AG04450 (cell line): ENCODE measurements at regions not wholly inside any gene's neighbourhood (a gene's known extent, or its start where the extent isn't known, plus 50 kb on each side); places are given as distances from the start of the nearest gene placed in this dataset.

Source experiments
- CTCF ChIA-PET: fragments of 300-600, 350-600 bp; formaldehyde crosslinking; extraction: SDS; loops from one replicate; lab custom pipeline; 2022; ENCODE audit warnings: antibody characterized with exemption, inconsistent platforms; lab: Charles Lee
- POLR2A ChIA-PET: fragments of 350-600 bp; formaldehyde crosslinking; extraction: SDS; loops from one replicate; lab custom pipeline; 2021; ENCODE audit warnings: antibody characterized with exemption, inconsistent platforms; lab: Yijun Ruan, JAX
- DNase-seq: peaks from one replicate; pipeline ENCODE4 v3.0.0-alpha.2; 2011; ENCODE audit warnings: low read depth, low spot score
- H3K27ac ChIP-seq: one replicate; pipeline ENCODE4 v1.5.1; 2012; ENCODE audit warnings: low read depth, low read length, control low read depth
- H3K27me3 ChIP-seq: one replicate; pipeline ENCODE4 v1.6.0; 2012; ENCODE audit warnings: low read length; ENCODE audit not compliant: control insufficient read depth, insufficient read depth
- H3K4me3 ChIP-seq: 2 replicates; pipeline ENCODE4 v1.5.1; 2011; ENCODE audit warnings: mild to moderate bottlenecking, low read depth, low read length, control low read depth
- H3K9me3 ChIP-seq: 2 replicates; pipeline ENCODE4 v1.5.1; 2012; ENCODE audit warnings: low read length; ENCODE audit not compliant: control insufficient read depth, insufficient read depth
- TF ChIP-seq, protein P1 (sequence below): IDR thresholded peaks from 2 replicates; pipeline ENCODE4 v1.5.1; 2011; ENCODE audit warnings: low read depth, low read length, control low read depth, inconsistent platforms

DNA sequence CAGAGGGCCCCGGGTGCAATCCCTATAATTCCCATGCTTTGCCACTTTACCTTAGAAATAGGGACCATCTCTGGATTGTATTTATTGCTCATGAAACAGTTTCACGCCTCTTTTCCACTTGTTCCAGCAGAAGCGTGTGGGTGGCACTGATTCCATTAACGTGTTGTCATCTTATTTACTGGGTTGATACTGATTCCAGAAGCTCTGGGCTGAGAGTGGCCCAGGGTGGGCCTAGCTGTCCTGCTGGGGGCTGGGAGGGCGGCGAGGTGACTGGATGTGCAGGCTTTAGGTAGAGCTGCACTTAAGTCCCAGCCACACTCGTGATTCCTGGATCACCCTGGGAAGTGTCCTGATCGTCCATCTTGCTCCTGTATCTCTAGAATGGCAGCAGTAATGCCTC is 155.0 kb downstream of the TEX29 start:
- no peak for DNase-seq
- Histone ChIP-seq H3K9me3 (peaks cover 22% of the 10 kb centered on the region; the same call in 1 of the 2 replicates), H3K27me3 (peaks cover 4% of the 10 kb centered on the region), H3K4me3 (no peak overlapping the region), H3K27ac (no peak overlapping the region)
- POLR2A ChIA-PET: no interaction called here
- TF ChIP-seq, protein P1, sequence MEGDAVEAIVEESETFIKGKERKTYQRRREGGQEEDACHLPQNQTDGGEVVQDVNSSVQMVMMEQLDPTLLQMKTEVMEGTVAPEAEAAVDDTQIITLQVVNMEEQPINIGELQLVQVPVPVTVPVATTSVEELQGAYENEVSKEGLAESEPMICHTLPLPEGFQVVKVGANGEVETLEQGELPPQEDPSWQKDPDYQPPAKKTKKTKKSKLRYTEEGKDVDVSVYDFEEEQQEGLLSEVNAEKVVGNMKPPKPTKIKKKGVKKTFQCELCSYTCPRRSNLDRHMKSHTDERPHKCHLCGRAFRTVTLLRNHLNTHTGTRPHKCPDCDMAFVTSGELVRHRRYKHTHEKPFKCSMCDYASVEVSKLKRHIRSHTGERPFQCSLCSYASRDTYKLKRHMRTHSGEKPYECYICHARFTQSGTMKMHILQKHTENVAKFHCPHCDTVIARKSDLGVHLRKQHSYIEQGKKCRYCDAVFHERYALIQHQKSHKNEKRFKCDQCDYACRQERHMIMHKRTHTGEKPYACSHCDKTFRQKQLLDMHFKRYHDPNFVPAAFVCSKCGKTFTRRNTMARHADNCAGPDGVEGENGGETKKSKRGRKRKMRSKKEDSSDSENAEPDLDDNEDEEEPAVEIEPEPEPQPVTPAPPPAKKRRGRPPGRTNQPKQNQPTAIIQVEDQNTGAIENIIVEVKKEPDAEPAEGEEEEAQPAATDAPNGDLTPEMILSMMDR: no peak
- CTCF ChIA-PET: interaction anchor here (1.6 to 4.1 kb wide), 3 partner anchors 968 to 1131 kb away, joined by 8 to 63 read pairs (median 35); no protein-coding TSS in a partner anchor

DNA sequence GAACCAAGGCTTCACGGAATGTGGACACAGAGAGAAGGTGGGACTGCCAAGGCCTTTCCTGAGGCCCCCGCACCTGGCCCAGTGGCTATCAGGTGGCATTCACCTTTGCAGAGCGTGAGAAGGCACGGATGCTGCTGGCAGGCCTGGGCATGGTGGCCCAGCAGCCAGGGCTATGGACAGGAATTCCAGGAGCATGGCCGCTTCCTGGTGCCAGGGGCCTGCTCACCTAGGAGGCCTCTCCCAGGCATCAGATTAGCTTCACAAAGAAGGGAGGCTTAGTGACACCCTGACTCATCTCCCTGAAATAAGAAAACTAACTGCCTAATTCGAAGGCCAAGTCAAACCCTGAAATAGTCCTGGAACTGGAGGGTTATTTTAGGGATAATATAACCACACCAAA is 155.8 kb downstream of the TEX29 start:
- H3K27me3 ChIP-seq: peaks cover 4% of the 10 kb centered on the region
- no peak overlapping the region for H3K27ac ChIP-seq
- POLR2A ChIA-PET: no interaction called here
- DNase-seq: no peak
- H3K9me3 ChIP-seq: peaks cover 29% of the 10 kb centered on the region
- H3K4me3 ChIP-seq: no peak overlapping the region
- TF ChIP-seq, protein P1: no peak
- CTCF ChIA-PET: interaction anchor here (4.0 to 4.1 kb wide), 2 partner anchors 967 to 1131 kb away, joined by 35 to 63 read pairs; no protein-coding TSS in a partner anchor

DNA sequence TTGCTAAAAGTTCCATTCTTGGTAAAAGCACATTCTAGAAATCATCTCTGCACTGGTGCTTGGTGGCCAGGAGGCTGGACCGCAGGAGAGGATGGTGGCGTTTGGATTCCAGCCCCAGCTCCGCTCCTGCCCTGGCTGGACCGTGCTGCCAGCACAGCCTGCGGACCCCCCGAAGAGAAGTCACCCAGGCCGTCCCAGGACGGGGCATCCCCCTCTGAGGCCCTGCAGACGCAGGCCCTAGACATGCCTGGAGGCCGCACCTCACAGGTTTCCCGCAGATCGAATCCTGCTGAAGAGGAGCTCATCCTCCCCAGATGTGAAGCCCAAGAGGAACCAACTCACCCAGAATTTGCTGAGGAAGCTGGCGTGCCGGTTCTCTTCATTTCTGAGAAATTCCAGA is 159.0 kb downstream of the TEX29 start:
- POLR2A ChIA-PET: no interaction called here
- CTCF ChIA-PET: no interaction called here

DNA sequence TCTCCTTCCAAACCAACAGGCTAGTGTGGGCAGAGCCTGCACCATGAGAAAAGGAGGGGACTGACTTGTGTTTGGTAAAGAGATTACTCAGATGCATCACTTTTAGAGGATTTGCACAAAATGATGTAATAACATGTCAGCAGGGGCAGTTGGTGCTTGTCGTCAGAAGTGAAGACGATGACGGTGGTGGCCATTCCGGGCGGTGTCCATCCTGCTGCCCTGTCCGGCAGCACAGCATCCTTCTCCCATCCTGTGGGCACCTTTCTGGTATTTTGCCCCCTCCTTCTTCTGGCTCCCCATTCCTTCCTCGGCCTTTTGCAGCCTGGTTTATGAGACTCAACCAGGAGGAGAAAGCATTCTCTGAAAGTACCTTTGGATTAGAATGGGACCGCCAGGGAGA is 160.1 kb downstream of the TEX29 start:
- Histone ChIP-seq H3K9me3 (peaks cover 44% of the 10 kb centered on the region), H3K27me3 (no peaks in the 10 kb centered on the region), H3K27ac (no peak overlapping the region), H3K4me3 (no peak overlapping the region)
- TF ChIP-seq, protein P1: no peak
- no peak for DNase-seq
- CTCF ChIA-PET: no interaction called here
- POLR2A ChIA-PET: no interaction called here

More for the DNA sequence above, 159.0 kb downstream of the TEX29 start:
- DNase-seq: no peak
- H3K27me3 ChIP-seq: no peaks in the 10 kb centered on the region
- no peak overlapping the region for H3K4me3 ChIP-seq
- peaks cover 40% of the 10 kb centered on the region for H3K9me3 ChIP-seq
- no peak overlapping the region for H3K27ac ChIP-seq
- TF ChIP-seq, protein P1: no peak

DNA sequence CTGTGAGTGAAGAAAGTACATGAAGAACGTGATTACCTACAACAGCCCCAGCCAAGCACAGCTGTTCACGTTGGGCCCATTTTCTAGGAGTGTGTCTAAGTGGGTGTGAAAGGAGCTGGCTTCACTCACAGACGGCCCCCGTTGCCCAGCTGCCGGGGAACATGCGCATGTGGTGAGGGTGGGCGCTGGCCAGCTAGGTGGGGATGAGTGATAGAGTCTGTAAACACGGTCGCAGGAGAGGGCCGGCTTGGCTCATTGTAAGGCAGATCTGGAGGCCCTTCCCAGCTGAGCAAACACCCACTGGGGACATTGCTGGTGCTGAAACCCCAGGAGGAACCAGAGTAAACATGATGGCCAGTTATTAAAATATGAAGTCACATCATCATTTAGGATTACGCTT is 160.5 kb downstream of the TEX29 start:
- TF ChIP-seq, protein P1: no peak
- no peak overlapping the region for H3K27ac ChIP-seq
- CTCF ChIA-PET: no interaction called here
- no peaks in the 10 kb centered on the region for H3K27me3 ChIP-seq
- DNase-seq: no peak
- peaks cover 49% of the 10 kb centered on the region for H3K9me3 ChIP-seq
- no peak overlapping the region for H3K4me3 ChIP-seq
- POLR2A ChIA-PET: no interaction called here
